ENCODE measurements at regions not wholly inside any gene's neighbourhood (a gene's known extent, or its start where the extent isn't known, plus 50 kb on each side); places are given as distances from the start of the nearest gene placed in this dataset.

DNA sequence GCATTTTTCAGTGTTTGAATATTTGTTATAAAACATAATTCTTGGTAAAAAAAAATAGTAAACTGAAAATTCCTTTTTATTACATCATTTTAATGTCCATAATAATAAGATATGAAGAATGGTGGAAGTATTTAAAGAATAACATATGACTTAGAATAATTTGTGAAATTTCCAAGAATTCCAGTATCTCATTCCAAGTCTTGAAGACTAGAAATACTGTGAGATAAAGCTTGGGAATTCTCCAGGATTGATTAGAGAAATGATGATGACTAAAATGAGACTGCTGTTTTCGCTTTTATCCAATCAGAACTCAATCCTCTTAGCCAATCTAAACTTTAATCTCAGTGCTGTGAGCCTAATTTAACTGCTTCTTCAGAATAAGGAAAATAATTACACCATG is 184.2 kb upstream of the HCCS start:
- Histone ChIP-seq H3K79me2 (ENCODE audit: insufficient read depth, low read length) (no peaks in the 10 kb centered on the region), H3K27ac (ENCODE audit: low read depth, low read length) (peak overlapping the region; percentile 66), H3K4me2 (ENCODE audit: insufficient read depth, low read length) (no peak overlapping the region), H4K20me1 (ENCODE audit: insufficient read depth, low read length) (no peaks in the 10 kb centered on the region), H2AFZ (ENCODE audit: low read length) (no peak overlapping the region), H3K4me3 (ENCODE audit: insufficient read depth, low read length) (no peak overlapping the region), H3K27me3 (ENCODE audit: insufficient read depth, low read length) (no peaks in the 10 kb centered on the region), H3K9me3 (ENCODE audit: low read depth, low read length) (no peaks in the 10 kb centered on the region), H3K36me3 (ENCODE audit: insufficient read depth, low read length) (no peaks in the 10 kb centered on the region), H3K4me1 (ENCODE audit: insufficient read depth, low read length) (peaks cover 28% of the 10 kb centered on the region)
- peak; percentile 18 for DNase-seq (ENCODE audit: insufficient read length, low spot score, missing footprints)
- TF ChIP-seq, protein P1, sequence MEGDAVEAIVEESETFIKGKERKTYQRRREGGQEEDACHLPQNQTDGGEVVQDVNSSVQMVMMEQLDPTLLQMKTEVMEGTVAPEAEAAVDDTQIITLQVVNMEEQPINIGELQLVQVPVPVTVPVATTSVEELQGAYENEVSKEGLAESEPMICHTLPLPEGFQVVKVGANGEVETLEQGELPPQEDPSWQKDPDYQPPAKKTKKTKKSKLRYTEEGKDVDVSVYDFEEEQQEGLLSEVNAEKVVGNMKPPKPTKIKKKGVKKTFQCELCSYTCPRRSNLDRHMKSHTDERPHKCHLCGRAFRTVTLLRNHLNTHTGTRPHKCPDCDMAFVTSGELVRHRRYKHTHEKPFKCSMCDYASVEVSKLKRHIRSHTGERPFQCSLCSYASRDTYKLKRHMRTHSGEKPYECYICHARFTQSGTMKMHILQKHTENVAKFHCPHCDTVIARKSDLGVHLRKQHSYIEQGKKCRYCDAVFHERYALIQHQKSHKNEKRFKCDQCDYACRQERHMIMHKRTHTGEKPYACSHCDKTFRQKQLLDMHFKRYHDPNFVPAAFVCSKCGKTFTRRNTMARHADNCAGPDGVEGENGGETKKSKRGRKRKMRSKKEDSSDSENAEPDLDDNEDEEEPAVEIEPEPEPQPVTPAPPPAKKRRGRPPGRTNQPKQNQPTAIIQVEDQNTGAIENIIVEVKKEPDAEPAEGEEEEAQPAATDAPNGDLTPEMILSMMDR (IDR thresholded peaks at IDR 0.05; ENCODE audit: extremely low read depth, low read depth, low read length): no peak

DNA sequence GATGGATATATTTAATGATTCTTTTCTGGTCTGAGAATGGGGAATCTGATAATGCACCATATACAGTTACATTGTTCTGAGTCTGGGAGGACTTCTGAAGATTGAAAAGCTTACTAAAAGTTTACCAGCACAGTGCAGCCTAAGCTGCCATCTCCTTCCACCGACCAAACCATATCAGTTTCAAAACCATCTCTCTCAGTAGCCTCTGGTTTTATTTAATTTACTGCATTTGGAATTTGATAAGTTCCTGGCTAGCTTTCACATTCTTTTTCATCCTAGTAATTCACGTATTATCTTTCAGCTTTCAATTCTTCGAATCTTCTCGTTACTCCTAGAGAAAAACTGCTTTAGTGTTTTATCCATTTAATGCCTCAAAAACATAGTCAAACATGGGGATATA is 181.4 kb upstream of the HCCS start:
- no peaks in the 10 kb centered on the region for H3K27me3 ChIP-seq (ENCODE audit: insufficient read depth, low read length)
- no peaks in the 10 kb centered on the region for H4K20me1 ChIP-seq (ENCODE audit: insufficient read depth, low read length)
- H3K4me1 ChIP-seq (ENCODE audit: insufficient read depth, low read length): peaks cover 9% of the 10 kb centered on the region
- H3K27ac ChIP-seq (ENCODE audit: low read depth, low read length): peak overlapping the region; percentile 16
- H3K4me2 ChIP-seq (ENCODE audit: insufficient read depth, low read length): peak overlapping the region; percentile 4
- DNase-seq (ENCODE audit: insufficient read length, low spot score, missing footprints): no peak
- H3K36me3 ChIP-seq (ENCODE audit: insufficient read depth, low read length): no peaks in the 10 kb centered on the region
- H3K4me3 ChIP-seq (ENCODE audit: insufficient read depth, low read length): no peak overlapping the region
- no peak overlapping the region for H2AFZ ChIP-seq (ENCODE audit: low read length)
- TF ChIP-seq, protein P1 (IDR thresholded peaks at IDR 0.05; ENCODE audit: extremely low read depth, low read depth, low read length): no peak
- no peaks in the 10 kb centered on the region for H3K9me3 ChIP-seq (ENCODE audit: low read depth, low read length)
- H3K79me2 ChIP-seq (ENCODE audit: insufficient read depth, low read length): no peaks in the 10 kb centered on the region

- Histone ChIP-seq H3K4me3 (ENCODE audit: insufficient read depth, low read length) (no peak overlapping the region), H3K36me3 (ENCODE audit: insufficient read depth, low read length) (no peaks in the 10 kb centered on the region), H3K4me1 (ENCODE audit: insufficient read depth, low read length) (peaks cover 9% of the 10 kb centered on the region), H2AFZ (ENCODE audit: low read length) (no peak overlapping the region), H3K27me3 (ENCODE audit: insufficient read depth, low read length) (no peaks in the 10 kb centered on the region), H3K4me2 (ENCODE audit: insufficient read depth, low read length) (peak overlapping the region; percentile 4), H4K20me1 (ENCODE audit: insufficient read depth, low read length) (no peaks in the 10 kb centered on the region), H3K27ac (ENCODE audit: low read depth, low read length) (peak overlapping the region; percentile 16), H3K79me2 (ENCODE audit: insufficient read depth, low read length) (no peaks in the 10 kb centered on the region), H3K9me3 (ENCODE audit: low read depth, low read length) (no peaks in the 10 kb centered on the region)
- DNase-seq (ENCODE audit: insufficient read length, low spot score, missing footprints): no peak
- TF ChIP-seq, protein P1 (IDR thresholded peaks at IDR 0.05; ENCODE audit: extremely low read depth, low read depth, low read length): no peak
Measured at GRCh38 chrX:10930151-10930550, 181.0 kb upstream of the HCCS start.

GRCh38 chrX:10931976-10932375 is 179.2 kb upstream of the HCCS start:
- H3K4me1 ChIP-seq (ENCODE audit: insufficient read depth, low read length): peaks cover 4% of the 10 kb centered on the region
- H2AFZ ChIP-seq (ENCODE audit: low read length): no peak overlapping the region
- no peaks in the 10 kb centered on the region for H3K27me3 ChIP-seq (ENCODE audit: insufficient read depth, low read length)
- no peaks in the 10 kb centered on the region for H3K79me2 ChIP-seq (ENCODE audit: insufficient read depth, low read length)
- no peaks in the 10 kb centered on the region for H4K20me1 ChIP-seq (ENCODE audit: insufficient read depth, low read length)
- H3K4me2 ChIP-seq (ENCODE audit: insufficient read depth, low read length): no peak overlapping the region
- DNase-seq (ENCODE audit: insufficient read length, low spot score, missing footprints): no peak
- H3K36me3 ChIP-seq (ENCODE audit: insufficient read depth, low read length): no peaks in the 10 kb centered on the region
- TF ChIP-seq, protein P1 (IDR thresholded peaks at IDR 0.05; ENCODE audit: extremely low read depth, low read depth, low read length): no peak
- no peak overlapping the region for H3K27ac ChIP-seq (ENCODE audit: low read depth, low read length)
- no peaks in the 10 kb centered on the region for H3K9me3 ChIP-seq (ENCODE audit: low read depth, low read length)
- H3K4me3 ChIP-seq (ENCODE audit: insufficient read depth, low read length): no peak overlapping the region
